ENCODE measurements at regions not wholly inside any gene's neighbourhood (a gene's known extent, or its start where the extent isn't known, plus 50 kb on each side); places are given as distances from the start of the nearest gene placed in this dataset.
"Not testable (repeated sequence)": the region's sequence is repeated elsewhere in the genome, so short reads cannot be mapped to it uniquely, and the experiment has no call there.

DNA sequence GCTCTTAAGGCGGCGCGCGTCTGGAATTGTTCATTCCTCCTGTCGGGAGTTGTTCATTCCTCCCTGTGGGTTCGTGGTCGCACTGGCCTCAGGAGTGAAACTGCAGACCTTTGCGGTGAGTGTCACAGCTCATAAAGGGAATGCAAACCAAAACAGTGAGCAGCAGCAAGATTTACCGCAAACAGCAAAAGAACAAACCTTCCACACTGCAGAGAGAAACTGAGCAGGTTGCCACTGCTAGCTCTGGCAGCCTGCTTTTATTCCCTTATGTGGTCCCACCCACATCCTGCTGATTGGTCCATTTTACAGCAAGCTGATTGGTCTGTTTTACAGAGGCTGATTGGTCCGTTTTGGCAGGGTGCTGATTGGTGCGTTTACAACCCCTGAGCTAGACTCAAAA, 1365.3 kb upstream of the WWC1 start:
- ChIA-PET SMC1A (ENCODE audit: uncharacterized antibody, unreplicated experiment) (no interaction called here), POLR2A (no interaction called here), CTCF (no interaction called here), RAD21 (ENCODE audit: unreplicated experiment) (no interaction called here)
- Histone ChIP-seq H3K27me3 (replicated peaks in 1 of 2; ENCODE audit: control insufficient read depth in 2 of 2, insufficient read depth in 2 of 2, low read length in 1 of 2) (no peaks in the 10 kb centered on the region), H4K20me1 (ENCODE audit: control insufficient read depth, insufficient read depth) (no peaks in the 10 kb centered on the region), H3K9ac (ENCODE audit: control insufficient read depth, insufficient read depth, low read length) (no peak overlapping the region), H3K4me3 (no peak overlapping the region), H3K9me3 (replicated peaks; ENCODE audit: control insufficient read depth, insufficient read depth, low read length) (no peaks in the 10 kb centered on the region), H3K4me1 (ENCODE audit: control insufficient read depth, insufficient read depth, low read length) (no peaks in the 10 kb centered on the region), H3K79me2 (ENCODE audit: control insufficient read depth, insufficient read depth, low read length) (no peaks in the 10 kb centered on the region), H3K36me3 (ENCODE audit: control insufficient read depth in 2 of 2, insufficient read depth in 2 of 2, low read length in 1 of 2) (no peaks in the 10 kb centered on the region), H3K27ac (ENCODE audit: control insufficient read depth, insufficient read depth) (no peak overlapping the region), H3K4me2 (ENCODE audit: control insufficient read depth, insufficient read depth) (no peak overlapping the region), H2AFZ (ENCODE audit: control insufficient read depth, low read depth, low read length) (no peak overlapping the region)
- 77% methylated on average over 11 of the region's 11 CpGs for WGBS (ENCODE audit: insufficient coverage, insufficient replicate concordance, low lambda C conversion rate, missing lambda C conversion rate)
- FAIRE-seq (no peak), ATAC-seq (no peak), DNase-seq (ENCODE audit: low read depth, low spot score) (no peak)
- TF ChIP-seq NFYB (IDR thresholded peaks at IDR 0.05; ENCODE audit: insufficient read depth, low read depth, low read length) = peak; percentile 59; the same call in 1 of the 2 replicates
- TF ChIP-seq HDGF (IDR thresholded peaks at IDR 0.05) = no peak
- no peak for TF ChIP-seq RAD21 (IDR thresholded peaks at IDR 0.05; ENCODE audit: insufficient read depth, low read depth, low read length)
- TF ChIP-seq, protein P1, sequence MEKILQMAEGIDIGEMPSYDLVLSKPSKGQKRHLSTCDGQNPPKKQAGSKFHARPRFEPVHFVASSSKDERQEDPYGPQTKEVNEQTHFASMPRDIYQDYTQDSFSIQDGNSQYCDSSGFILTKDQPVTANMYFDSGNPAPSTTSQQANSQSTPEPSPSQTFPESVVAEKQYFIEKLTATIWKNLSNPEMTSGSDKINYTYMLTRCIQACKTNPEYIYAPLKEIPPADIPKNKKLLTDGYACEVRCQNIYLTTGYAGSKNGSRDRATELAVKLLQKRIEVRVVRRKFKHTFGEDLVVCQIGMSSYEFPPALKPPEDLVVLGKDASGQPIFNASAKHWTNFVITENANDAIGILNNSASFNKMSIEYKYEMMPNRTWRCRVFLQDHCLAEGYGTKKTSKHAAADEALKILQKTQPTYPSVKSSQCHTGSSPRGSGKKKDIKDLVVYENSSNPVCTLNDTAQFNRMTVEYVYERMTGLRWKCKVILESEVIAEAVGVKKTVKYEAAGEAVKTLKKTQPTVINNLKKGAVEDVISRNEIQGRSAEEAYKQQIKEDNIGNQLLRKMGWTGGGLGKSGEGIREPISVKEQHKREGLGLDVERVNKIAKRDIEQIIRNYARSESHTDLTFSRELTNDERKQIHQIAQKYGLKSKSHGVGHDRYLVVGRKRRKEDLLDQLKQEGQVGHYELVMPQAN (conservative IDR thresholded peaks at IDR 0.05) = no peak
- in situ Hi-C loops (cut with MboI) (no loop called here), intact Hi-C loops (cut with micrococcal nuclease; ENCODE audit: unreplicated experiment) (no loop called here)
- BruUV-seq (replicated peaks) = no TSS peak

- H3K4me2 ChIP-seq (ENCODE audit: control insufficient read depth, insufficient read depth); H3K9ac ChIP-seq (ENCODE audit: control insufficient read depth, insufficient read depth, low read length); ATAC-seq; H2AFZ ChIP-seq (ENCODE audit: control insufficient read depth, low read depth, low read length); POLR2A ChIA-PET; BruUV-seq (replicated peaks); H3K79me2 ChIP-seq (ENCODE audit: control insufficient read depth, insufficient read depth, low read length); H4K20me1 ChIP-seq (ENCODE audit: control insufficient read depth, insufficient read depth); SMC1A ChIA-PET (ENCODE audit: uncharacterized antibody, unreplicated experiment); H3K9me3 ChIP-seq (replicated peaks; ENCODE audit: control insufficient read depth, insufficient read depth, low read length); H3K27me3 ChIP-seq (replicated peaks in 1 of 2; ENCODE audit: control insufficient read depth in 2 of 2, insufficient read depth in 2 of 2, low read length in 1 of 2); in situ Hi-C loops (cut with MboI); H3K36me3 ChIP-seq (ENCODE audit: control insufficient read depth in 2 of 2, insufficient read depth in 2 of 2, low read length in 1 of 2); intact Hi-C loops (cut with micrococcal nuclease; ENCODE audit: unreplicated experiment); H3K4me3 ChIP-seq; FAIRE-seq; DNase-seq (ENCODE audit: low read depth, low spot score); H3K27ac ChIP-seq (ENCODE audit: control insufficient read depth, insufficient read depth); RAD21 ChIA-PET (ENCODE audit: unreplicated experiment); H3K4me1 ChIP-seq (ENCODE audit: control insufficient read depth, insufficient read depth, low read length): not testable (repeated sequence)
- WGBS (ENCODE audit: insufficient coverage, insufficient replicate concordance, low lambda C conversion rate, missing lambda C conversion rate) = 66% methylated on average over 48 of the region's 48 CpGs
- CTCF ChIA-PET = interaction anchor here (0.6 kb wide), 1 partner anchor 37 kb away, joined by 3 read pairs; no protein-coding TSS in a partner anchor
Observed at GRCh38 chr5:166926806-166927475, 1364.5 kb upstream of the WWC1 start.

Measured in GM12878 (cell line).